AG09319 (cell line): ENCODE measurements at regions not wholly inside any gene's neighbourhood (a gene's known extent, or its start where the extent isn't known, plus 50 kb on each side); places are given as distances from the start of the nearest gene placed in this dataset.

Experiments
- DNase-seq: peaks from one replicate; pipeline ENCODE4 v3.0.0-alpha.2; 2010; ENCODE audit warnings: low read depth; ENCODE audit errors: extremely low read depth
- TF ChIP-seq, protein P1 (sequence below): IDR thresholded peaks from 2 replicates; pipeline ENCODE4 v1.5.1; 2011; ENCODE audit warnings: low read depth, mild to moderate bottlenecking, inconsistent platforms, low read length, moderate library complexity

GRCh38 chr2:147495734-147496133 is 349.1 kb upstream of the ACVR2A start:
- DNase-seq: no peak
- TF ChIP-seq, protein P1, sequence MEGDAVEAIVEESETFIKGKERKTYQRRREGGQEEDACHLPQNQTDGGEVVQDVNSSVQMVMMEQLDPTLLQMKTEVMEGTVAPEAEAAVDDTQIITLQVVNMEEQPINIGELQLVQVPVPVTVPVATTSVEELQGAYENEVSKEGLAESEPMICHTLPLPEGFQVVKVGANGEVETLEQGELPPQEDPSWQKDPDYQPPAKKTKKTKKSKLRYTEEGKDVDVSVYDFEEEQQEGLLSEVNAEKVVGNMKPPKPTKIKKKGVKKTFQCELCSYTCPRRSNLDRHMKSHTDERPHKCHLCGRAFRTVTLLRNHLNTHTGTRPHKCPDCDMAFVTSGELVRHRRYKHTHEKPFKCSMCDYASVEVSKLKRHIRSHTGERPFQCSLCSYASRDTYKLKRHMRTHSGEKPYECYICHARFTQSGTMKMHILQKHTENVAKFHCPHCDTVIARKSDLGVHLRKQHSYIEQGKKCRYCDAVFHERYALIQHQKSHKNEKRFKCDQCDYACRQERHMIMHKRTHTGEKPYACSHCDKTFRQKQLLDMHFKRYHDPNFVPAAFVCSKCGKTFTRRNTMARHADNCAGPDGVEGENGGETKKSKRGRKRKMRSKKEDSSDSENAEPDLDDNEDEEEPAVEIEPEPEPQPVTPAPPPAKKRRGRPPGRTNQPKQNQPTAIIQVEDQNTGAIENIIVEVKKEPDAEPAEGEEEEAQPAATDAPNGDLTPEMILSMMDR: no peak

GRCh38 chr2:147492471-147492870 is 352.4 kb upstream of the ACVR2A start:
- no peak for DNase-seq
- TF ChIP-seq, protein P1: no peak

GRCh38 chr2:147491506-147491905 is 353.3 kb upstream of the ACVR2A start:
- DNase-seq: no peak
- TF ChIP-seq, protein P1: no peak

DNA sequence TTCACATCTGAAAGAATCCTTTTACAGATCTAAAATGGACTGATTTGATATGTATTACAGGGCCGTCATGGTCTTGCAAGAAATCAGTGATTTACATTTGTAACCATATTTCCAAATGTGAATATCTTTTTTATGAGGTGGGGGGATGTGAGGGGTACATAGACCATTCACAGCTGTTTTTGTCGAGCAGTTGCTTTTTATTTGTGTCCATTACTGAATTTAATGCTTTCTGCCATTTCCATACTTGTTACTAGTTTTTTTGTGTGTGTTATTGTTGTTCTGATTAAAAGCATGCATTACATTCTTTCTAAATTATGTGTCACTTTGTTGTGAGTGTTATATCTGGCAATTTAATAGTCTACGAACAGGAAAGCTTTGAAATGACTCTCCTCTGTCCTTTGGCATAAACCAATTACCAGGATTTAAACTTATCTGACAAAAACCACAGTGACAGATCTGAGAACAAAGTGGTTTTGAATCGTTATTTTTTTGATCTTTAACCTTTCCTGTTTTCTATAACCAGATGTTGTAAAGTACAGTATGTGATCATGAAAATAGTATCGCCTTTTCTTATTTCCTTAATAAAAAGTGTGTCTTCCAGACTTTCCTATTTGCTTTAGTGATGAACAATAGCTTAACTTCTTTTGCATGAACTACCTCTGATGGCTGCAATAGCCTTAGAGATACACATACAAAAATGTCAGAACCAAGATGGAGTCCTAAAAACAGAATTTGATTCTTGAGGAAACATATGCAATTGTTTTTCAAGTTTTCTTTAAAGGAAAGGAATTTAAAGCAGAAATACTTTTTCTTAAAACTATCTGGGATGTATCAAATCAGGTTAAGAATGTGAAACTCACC is 354.2 kb upstream of the ACVR2A start:
- TF ChIP-seq, protein P1: no peak
- DNase-seq: no peak

DNA sequence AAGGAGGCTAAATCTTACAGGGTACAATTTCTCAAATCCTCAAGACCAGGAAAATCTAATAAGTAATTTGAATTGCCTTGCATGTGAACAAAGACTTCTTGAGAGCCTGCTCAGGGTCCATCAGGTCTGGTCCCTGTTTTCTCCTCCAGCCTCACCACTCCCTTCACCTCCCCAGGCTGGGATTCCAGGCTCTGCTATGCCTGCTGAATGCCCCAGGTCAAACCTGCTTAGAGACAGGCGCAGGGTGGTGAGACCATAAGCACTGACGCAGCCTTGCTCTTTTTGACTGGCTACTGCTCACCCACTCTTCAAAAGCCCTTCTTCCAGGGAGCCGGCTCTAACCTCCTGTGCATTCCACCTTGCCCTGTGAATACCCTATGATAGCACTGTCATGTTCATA is 356.4 kb upstream of the ACVR2A start:
- TF ChIP-seq, protein P1: no peak
- DNase-seq: no peak

- no peak for DNase-seq
- TF ChIP-seq, protein P1: no peak
Observed at GRCh38 chr2:147487978-147488289, 356.9 kb upstream of the ACVR2A start.

- no peak for DNase-seq
Observed at GRCh38 chr2:147487286-147487977, 357.4 kb upstream of the ACVR2A start.

More at GRCh38 chr2:147487286-147487977, 357.4 kb upstream of the ACVR2A start:
- TF ChIP-seq, protein P1: no peak
